NCI-H2081 treated with DMSO at 0.1 percent for 48 hours (cell line): ENCODE measurements at regions not wholly inside any gene's neighbourhood (a gene's known extent, or its start where the extent isn't known, plus 50 kb on each side); places are given as distances from the start of the nearest gene placed in this dataset.
"Not testable (repeated sequence)": the region's sequence is repeated elsewhere in the genome, so short reads cannot be mapped to it uniquely, and the experiment has no call there.

Source experiments
- DNase-seq: peaks from one replicate; lab custom pipeline; 2025; lab: John Stamatoyannopoulos, UW

DNA sequence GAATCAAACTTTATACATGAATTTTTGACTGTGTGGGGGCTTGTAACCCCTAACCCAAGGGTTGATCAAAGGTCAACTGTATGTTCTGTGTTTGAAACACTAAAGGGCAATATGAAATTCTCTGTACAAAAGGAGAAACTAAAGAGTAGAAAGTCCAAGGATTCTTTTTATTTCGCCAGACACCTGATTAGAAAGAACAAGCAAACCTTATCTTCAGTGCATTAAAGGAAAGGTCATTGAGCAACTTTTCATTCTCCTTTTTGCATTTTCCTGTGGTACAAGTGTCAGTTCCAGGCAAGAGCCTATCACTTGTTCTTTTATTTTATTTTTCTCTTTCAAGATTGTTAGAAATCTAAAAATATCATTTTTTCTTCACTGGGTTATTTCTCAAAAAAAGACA is 430.1 kb upstream of the EPHA3 start:
- DNase-seq = no peak

- no peak for DNase-seq
Observed at GRCh38 chr3:88678747-88679146, 428.7 kb upstream of the EPHA3 start.

GRCh38 chr3:88690287-88690686 is 417.1 kb upstream of the EPHA3 start:
- no peak for DNase-seq

- no peak for DNase-seq
Observed at GRCh38 chr3:88691081-88691480, 416.3 kb upstream of the EPHA3 start.

- no peak for DNase-seq
Observed at GRCh38 chr3:88703501-88704059, 403.8 kb upstream of the EPHA3 start.

DNA sequence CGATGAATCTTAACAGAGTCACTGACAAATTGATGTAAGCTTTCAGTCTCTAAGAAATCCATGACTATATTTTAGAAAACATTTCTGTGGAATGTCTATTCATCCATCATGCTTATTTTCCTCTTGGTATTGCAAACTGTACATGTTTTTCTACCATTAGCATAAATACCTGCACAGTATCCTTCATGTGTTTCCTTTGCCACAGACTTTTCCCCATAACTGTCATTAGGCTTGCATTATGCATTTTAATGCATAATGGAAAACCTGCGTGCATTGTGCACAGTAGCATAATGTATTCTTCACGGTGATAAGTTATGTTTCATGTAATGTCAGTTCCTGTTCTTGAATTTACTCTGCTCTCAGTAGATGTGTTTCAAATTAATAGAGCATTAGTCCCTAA is 403.1 kb upstream of the EPHA3 start:
- DNase-seq = no peak

GRCh38 chr3:88707837-88708236 is 399.6 kb upstream of the EPHA3 start:
- DNase-seq = no peak

DNA sequence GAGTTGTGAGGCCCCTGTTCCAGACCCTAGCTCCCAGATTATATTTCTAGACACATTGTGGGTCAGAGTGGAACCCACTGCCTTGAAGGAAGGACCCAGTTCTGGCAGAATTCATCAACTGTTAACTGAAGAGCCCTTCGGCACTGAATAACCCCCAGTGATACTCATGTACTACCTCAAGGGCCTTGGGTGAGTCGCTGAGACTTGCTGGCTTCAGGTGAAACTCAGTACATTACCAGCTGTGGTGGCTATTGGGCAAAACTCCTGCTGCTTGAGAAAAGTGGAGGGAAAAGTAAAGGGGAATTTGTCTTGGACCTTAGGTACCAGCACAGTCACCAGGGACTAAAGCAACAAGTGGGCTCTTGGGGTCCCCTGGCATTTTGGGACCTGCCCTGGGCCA is 394.9 kb upstream of the EPHA3 start:
- DNase-seq = no peak

- no peak for DNase-seq
Observed at GRCh38 chr3:88713233-88713691, 394.2 kb upstream of the EPHA3 start.

DNA sequence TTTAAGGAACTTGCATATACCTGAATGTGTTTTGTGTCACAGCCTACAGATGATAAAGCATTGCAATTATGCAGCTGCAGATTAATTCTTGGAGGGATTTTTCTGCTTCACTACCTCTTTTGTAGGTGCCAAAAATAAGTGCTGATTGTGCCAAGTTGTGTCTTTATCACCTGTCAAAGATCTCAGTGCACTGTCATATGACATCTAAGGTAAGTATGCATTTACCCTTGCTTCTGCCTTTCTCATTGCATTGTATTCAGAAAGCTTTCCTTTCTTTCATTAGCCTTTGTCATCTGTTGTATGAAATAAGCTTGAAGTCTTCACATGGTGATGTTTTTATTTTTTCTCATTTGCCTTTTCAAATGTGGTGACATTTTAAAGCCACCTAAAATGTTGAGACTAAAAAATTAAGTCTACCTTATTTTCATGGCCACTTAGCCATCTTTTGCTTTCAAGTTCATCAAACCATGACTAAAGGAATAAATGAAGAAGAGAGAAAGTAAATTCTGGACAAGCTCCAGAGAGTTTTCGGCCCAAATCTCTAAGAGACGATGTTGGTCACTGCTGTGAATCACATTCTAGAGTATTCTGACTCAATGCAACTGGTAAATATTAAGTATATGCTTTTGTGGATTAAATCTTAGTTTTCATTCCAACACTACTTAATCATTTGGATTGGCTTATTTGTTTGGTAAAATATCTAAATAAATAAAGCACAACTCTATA is 381.8 kb upstream of the EPHA3 start:
- no peak for DNase-seq

DNA sequence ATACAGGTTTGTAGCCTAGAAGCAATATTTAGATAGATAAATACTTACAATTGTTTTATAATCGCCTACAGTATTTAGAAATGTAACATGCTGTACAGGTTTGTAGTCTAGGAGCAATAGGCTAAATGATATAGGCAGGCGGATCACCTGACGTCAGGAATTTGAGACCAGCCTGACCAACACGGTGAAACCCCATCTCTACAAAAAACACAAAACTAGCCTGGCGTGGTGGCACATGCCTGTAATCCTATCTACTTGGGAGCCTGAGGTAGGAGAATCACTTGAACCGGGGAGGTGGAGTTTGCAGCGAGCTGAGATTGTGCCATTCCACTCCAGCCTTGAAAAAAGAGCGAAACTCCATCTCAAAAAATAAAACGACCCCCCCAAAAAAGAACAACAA is 375.2 kb upstream of the EPHA3 start:
- no peak for DNase-seq

GRCh38 chr3:88742106-88742505 is 365.3 kb upstream of the EPHA3 start:
- no peak for DNase-seq

DNA sequence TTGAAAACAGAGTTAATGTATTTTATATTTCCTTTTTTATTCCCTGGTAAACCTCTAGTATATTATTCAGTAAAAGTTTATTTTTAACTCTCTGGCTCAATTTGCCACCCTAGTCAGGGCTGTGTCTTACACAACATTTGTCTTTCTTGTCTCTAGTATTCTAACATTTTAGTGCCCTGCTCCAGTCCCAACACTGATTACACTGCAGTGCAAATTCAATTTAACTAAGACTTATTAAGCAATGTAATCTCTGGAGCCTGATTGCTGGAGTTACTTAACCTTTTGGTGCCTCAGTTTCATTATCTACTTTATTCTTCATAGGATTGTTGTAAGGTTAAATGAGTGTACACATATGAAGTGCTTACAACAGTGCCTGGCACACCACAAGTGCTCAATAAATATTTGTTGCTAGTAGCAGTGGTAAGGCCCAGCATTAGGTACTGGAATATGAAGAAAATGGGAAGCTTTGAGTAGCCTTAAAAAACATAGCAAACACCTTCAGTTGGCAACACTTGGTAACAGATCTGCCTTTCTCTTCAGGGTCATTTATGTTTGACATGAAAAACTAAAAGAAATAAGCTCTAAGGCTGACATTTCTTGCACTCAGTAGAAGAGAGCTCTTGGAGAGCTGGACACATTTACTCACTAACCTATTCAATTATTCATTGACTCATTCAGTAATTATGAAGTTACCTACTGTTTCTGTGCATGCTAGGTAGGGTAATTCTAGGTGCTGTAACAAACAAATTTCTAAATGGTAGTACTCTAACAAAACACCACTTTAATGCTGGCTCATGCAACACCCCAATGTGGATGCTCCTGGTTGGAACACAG is 364.5 kb upstream of the EPHA3 start:
- DNase-seq = no peak

- no peak for DNase-seq
Observed at GRCh38 chr3:88744896-88745295, 362.5 kb upstream of the EPHA3 start.

DNA sequence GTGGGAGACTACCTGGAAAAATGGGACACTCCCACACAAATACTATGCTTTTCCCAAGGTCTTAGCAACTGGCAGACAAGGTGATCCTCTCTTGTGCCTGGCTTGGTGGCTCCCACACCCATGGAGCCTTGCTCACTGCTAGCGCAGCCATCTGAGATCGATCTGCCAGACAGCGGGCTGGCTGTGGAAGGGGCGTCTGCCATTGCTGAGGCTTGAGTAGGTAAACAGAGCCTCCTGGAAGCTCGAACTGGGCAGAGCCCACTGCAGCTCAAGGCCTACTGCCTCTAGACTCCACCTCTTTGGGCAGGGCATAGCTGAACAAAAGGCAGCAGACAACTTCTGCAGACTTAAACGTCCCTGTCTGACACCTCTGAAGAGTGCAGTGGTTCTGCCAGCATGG is 360.3 kb upstream of the EPHA3 start:
- not testable (repeated sequence) for DNase-seq

DNA sequence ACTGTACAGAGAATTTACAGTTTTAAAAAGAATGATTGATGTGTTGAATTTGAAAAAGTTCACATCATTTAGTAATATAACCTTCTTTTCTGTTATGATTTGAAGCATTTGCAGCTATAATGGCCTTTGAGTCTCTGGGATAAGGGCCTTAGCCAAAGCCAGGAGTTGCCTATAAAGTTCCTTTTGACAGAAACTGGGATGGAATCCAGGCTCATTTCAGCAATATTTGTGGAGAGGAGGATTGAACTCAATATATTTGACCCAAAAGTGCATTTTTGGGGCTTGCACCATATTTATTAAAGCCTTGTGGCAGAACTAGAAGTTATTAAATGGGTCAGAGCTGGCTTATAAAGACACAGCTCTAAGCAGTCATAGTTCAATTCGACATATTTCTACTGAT is 348.7 kb upstream of the EPHA3 start:
- DNase-seq = no peak

DNA sequence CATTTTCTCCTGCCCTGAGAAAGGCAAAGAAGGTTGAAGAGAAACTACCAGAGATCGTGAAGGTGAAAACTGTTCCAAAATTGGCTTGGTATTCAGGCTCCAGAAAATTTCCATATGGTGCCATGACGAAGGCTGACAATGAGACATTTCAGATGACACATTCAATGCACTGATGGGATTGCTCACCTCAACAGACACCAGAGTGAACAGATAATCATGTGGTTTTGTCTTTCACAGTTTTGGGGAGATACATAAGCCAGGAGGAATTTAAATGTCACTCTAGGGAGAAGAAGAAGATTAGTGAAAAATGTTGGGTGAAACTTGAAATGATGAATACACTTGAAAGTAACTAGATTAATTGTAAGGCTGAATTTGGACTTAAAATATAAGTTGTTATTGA is 339.7 kb upstream of the EPHA3 start:
- DNase-seq = no peak

- no peak for DNase-seq
Observed at GRCh38 chr3:88773766-88774165, 333.7 kb upstream of the EPHA3 start.

DNA sequence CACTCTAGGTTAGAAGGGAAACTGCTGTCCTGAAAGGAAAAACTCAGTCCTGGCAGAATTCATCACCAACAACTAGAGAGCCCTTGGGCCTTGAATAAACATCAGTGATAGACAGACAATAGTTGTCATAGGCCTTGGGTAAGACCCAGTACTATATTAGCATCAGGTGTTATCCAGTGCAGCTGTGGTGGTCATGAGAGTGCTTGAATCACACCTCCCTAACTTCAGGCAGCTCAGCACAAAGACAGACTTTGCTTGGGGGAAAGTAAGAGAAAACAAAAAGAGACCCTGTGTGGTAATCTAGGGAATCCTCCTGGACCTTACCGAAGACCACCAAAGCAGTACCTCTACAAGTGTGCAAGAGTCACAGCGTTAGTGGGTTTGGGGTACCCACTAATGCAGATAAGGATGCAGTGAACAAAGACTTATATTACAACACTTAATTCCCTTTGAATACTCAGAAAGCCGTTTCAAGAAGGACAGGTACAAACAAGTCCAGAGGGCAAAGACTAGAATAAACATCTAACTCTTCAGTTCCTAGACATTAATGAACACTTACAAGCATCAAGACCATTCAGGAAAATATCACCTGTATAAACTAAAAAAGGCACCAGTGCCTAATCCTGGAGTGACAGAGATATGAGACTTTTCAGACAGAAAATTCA is 332.3 kb upstream of the EPHA3 start:
- no peak for DNase-seq

GRCh38 chr3:88779482-88779881 is 327.9 kb upstream of the EPHA3 start:
- no peak for DNase-seq

- DNase-seq = no peak
Observed at GRCh38 chr3:88784925-88785324, 322.5 kb upstream of the EPHA3 start.

DNA sequence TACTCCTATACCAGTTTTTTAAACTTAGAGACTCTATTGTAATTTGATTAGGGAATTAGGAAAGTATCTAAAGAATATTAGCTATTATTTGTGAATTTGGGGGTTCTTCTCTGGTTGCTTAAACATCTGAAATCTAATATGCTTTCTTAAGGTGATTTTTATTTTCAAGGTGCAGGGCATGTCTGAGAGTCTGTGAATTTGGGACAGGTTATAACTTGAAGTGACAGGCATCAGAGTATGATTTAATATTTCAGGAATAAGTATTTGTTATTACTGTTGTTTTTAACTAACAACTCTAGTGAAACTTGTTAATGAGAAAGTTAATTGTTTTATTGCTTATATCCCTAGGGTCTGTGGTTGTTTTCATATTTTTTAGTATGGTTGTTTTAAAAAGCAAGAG is 321.6 kb upstream of the EPHA3 start:
- DNase-seq = no peak

GRCh38 chr3:88795503-88795902 is 311.9 kb upstream of the EPHA3 start:
- no peak for DNase-seq
